HL-60 (cell line): ENCODE measurements at regions not wholly inside any gene's neighbourhood (a gene's known extent, or its start where the extent isn't known, plus 50 kb on each side); places are given as distances from the start of the nearest gene placed in this dataset.

Experiments used
- DNase-seq, 2 experiments: peaks; one replicate each; pipeline ENCODE4 v3.0.0-alpha.2; 2010 to 2020; ENCODE audit warnings: low read depth in 1 of 2, low spot score in 1 of 2
- H3K27ac ChIP-seq: fragments of 250-450 bp; sonication (Bioruptor Pico); replicated peaks from 2 replicates; pipeline ENCODE4 v1.5.1; 2020; ENCODE audit warnings: mild to moderate bottlenecking, moderate library complexity
- H3K27me3 ChIP-seq: fragments of 250-450 bp; sonication (Bioruptor Pico); 2 replicates; pipeline ENCODE4 v1.5.1; 2021; ENCODE audit warnings: mild to moderate bottlenecking, moderate library complexity; ENCODE audit not compliant: insufficient read depth, poor library complexity, severe bottlenecking
- H3K4me3 ChIP-seq: replicated peaks from 2 replicates; pipeline ENCODE4 v1.5.1; 2011; ENCODE audit warnings: mild to moderate bottlenecking, control low read depth, low read length; ENCODE audit not compliant: insufficient read depth
- POLR2AphosphoS5 ChIP-seq: IDR thresholded peaks from 2 replicates; pipeline ENCODE4 v1.6.1; 2012; ENCODE audit warnings: low read depth
- TF ChIP-seq, protein P1 (sequence below): IDR thresholded peaks from one replicate; pipeline ENCODE4 v1.5.1; 2011; ENCODE audit warnings: low read length, control low read depth, inconsistent platforms; ENCODE audit not compliant: insufficient read depth

GRCh38 chr17:14016858-14017257 lies 52.4 kb upstream of the COX10 start:
- Histone ChIP-seq H3K4me3 (no peak overlapping the region), H3K27me3 (no peaks in the 10 kb centered on the region), H3K27ac (no peak overlapping the region)
- TF ChIP-seq, protein P1, sequence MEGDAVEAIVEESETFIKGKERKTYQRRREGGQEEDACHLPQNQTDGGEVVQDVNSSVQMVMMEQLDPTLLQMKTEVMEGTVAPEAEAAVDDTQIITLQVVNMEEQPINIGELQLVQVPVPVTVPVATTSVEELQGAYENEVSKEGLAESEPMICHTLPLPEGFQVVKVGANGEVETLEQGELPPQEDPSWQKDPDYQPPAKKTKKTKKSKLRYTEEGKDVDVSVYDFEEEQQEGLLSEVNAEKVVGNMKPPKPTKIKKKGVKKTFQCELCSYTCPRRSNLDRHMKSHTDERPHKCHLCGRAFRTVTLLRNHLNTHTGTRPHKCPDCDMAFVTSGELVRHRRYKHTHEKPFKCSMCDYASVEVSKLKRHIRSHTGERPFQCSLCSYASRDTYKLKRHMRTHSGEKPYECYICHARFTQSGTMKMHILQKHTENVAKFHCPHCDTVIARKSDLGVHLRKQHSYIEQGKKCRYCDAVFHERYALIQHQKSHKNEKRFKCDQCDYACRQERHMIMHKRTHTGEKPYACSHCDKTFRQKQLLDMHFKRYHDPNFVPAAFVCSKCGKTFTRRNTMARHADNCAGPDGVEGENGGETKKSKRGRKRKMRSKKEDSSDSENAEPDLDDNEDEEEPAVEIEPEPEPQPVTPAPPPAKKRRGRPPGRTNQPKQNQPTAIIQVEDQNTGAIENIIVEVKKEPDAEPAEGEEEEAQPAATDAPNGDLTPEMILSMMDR: no peak
- no peak for TF ChIP-seq POLR2AphosphoS5
- no peak for DNase-seq

GRCh38 chr17:14019186-14019956 lies 49.9 kb upstream of the COX10 start:
- Histone ChIP-seq H3K27me3 (no peaks in the 10 kb centered on the region), H3K4me3 (no peak overlapping the region), H3K27ac (no peak overlapping the region)
- TF ChIP-seq, protein P1: no peak
- no peak for DNase-seq
